ENCODE measurements at regions not wholly inside any gene's neighbourhood (a gene's known extent, or its start where the extent isn't known, plus 50 kb on each side); places are given as distances from the start of the nearest gene placed in this dataset.
"Not testable (repeated sequence)": the region's sequence is repeated elsewhere in the genome, so short reads cannot be mapped to it uniquely, and the experiment has no call there.

- Histone ChIP-seq H3K27ac (no peak overlapping the region), H3K9me3 (no peaks in the 10 kb centered on the region), H3K4me1 (no peaks in the 10 kb centered on the region), H3K4me3 (no peak overlapping the region), H3K36me3 (no peaks in the 10 kb centered on the region), H3K27me3 (no peaks in the 10 kb centered on the region)
- ATAC-seq (no peak), DNase-seq (no peak)
- intact Hi-C loops (cut with DNase I), result no loop called here
- 41% methylated on average over 2 of the region's 2 CpGs for WGBS (ENCODE audit: insufficient coverage, low coverage, low lambda C conversion rate, missing lambda C conversion rate)
- no peak for TF ChIP-seq CTCF (IDR thresholded peaks at IDR 0.05)
- TF ChIP-seq POLR2A (IDR thresholded peaks at IDR 0.05), result no peak
Measured at GRCh38 chr3:153864793-153865192, 256.4 kb upstream of the ARHGEF26 start.

GRCh38 chr3:153866901-153867300, 254.3 kb upstream of the ARHGEF26 start:
- H3K36me3 ChIP-seq, result no peaks in the 10 kb centered on the region
- no peak for ATAC-seq

DNA sequence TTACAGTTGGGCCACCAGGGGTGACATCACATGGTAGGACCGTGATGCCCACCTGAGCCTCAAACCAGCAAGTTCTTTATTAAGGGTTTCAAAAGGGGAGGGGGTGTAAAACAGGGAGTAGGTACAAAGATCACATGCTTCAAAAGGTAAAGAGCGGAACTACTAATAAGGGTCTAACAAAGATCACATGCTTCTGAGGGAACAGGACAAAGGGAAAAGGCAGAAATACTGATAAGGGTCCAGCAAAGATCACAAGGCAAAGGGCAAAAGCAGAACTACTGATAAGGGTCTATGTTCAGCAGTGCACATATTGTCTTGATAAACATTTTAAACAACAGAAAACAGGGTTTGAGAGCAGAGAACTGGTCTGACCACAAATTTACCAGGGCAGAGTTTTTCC, 246.8 kb upstream of the ARHGEF26 start:
- intact Hi-C loops (cut with DNase I); ATAC-seq; H3K27me3 ChIP-seq: not testable (repeated sequence)

More at GRCh38 chr3:153866901-153867300, 254.3 kb upstream of the ARHGEF26 start:
- Histone ChIP-seq H3K27ac (no peak overlapping the region), H3K4me3 (no peak overlapping the region), H3K4me1 (no peaks in the 10 kb centered on the region), H3K27me3 (no peaks in the 10 kb centered on the region), H3K9me3 (no peaks in the 10 kb centered on the region)
- TF ChIP-seq CTCF (IDR thresholded peaks at IDR 0.05), result no peak
- no peak for TF ChIP-seq POLR2A (IDR thresholded peaks at IDR 0.05)
- intact Hi-C loops (cut with DNase I), result no loop called here
- no peak for DNase-seq

GRCh38 chr3:153880493-153880892, 240.7 kb upstream of the ARHGEF26 start:
- H3K27ac ChIP-seq, result no peak overlapping the region
- H3K9me3 ChIP-seq, result no peaks in the 10 kb centered on the region
- H3K36me3 ChIP-seq, result no peaks in the 10 kb centered on the region
- no peaks in the 10 kb centered on the region for H3K4me1 ChIP-seq
- 51% methylated on average over 2 of the region's 2 CpGs for WGBS (ENCODE audit: insufficient coverage, low coverage, low lambda C conversion rate, missing lambda C conversion rate)
- DNase-seq (no peak), ATAC-seq (no peak)
- intact Hi-C loops (cut with DNase I), result no loop called here
- H3K27me3 ChIP-seq, result no peaks in the 10 kb centered on the region
- H3K4me3 ChIP-seq, result no peak overlapping the region
- TF ChIP-seq POLR2A (IDR thresholded peaks at IDR 0.05) (no peak), CTCF (IDR thresholded peaks at IDR 0.05) (no peak)

More for the DNA sequence above, 246.8 kb upstream of the ARHGEF26 start:
- not testable (repeated sequence) for H3K9me3 ChIP-seq, DNase-seq, H3K36me3 ChIP-seq, H3K4me3 ChIP-seq, H3K27ac ChIP-seq, H3K4me1 ChIP-seq
- WGBS (ENCODE audit: insufficient coverage, low coverage, low lambda C conversion rate, missing lambda C conversion rate), result 67% methylated on average over 2 of the region's 2 CpGs

GRCh38 chr3:153881201-153881600, 240.0 kb upstream of the ARHGEF26 start:
- Histone ChIP-seq H3K36me3 (no peaks in the 10 kb centered on the region), H3K9me3 (no peaks in the 10 kb centered on the region), H3K27me3 (no peaks in the 10 kb centered on the region), H3K4me3 (no peak overlapping the region), H3K4me1 (no peaks in the 10 kb centered on the region), H3K27ac (no peak overlapping the region)
- no peak for DNase-seq
- 69% methylated on average over 7 of the region's 7 CpGs for WGBS (ENCODE audit: insufficient coverage, low coverage, low lambda C conversion rate, missing lambda C conversion rate)
- intact Hi-C loops (cut with DNase I), result no loop called here
- no peak for ATAC-seq
- no peak for TF ChIP-seq CTCF (IDR thresholded peaks at IDR 0.05)
- no peak for TF ChIP-seq POLR2A (IDR thresholded peaks at IDR 0.05)
